ENCODE measurements at regions not wholly inside any gene's neighbourhood (a gene's known extent, or its start where the extent isn't known, plus 50 kb on each side); places are given as distances from the start of the nearest gene placed in this dataset.

DNA sequence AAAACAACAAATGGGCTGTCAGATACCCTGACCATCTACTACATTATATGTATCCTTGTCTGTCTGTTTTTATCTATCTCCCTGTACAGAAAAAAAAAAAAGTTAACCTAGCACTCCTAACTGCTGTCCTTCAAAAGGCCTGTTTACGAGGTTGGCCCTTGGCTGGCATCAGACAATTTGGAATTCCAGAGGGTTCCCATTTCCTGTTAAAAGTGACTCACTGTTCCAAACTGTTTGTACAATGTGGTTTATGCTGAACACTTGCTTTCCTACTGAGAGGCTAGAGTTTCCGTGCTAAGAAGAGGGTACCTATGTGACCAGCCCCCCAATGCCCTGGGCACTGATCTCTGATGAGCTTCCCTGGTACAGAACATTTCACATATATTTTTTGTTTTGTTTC is 65.9 kb upstream of the HMGXB4 start:
- TF ChIP-seq POLR2A (IDR thresholded peaks at IDR 0.05; ENCODE audit: extremely low read depth, insufficient read length) (no peak), MYC (IDR thresholded peaks at IDR 0.05; ENCODE audit: low read depth, low read length) (no peak)
- TF ChIP-seq, protein P1, sequence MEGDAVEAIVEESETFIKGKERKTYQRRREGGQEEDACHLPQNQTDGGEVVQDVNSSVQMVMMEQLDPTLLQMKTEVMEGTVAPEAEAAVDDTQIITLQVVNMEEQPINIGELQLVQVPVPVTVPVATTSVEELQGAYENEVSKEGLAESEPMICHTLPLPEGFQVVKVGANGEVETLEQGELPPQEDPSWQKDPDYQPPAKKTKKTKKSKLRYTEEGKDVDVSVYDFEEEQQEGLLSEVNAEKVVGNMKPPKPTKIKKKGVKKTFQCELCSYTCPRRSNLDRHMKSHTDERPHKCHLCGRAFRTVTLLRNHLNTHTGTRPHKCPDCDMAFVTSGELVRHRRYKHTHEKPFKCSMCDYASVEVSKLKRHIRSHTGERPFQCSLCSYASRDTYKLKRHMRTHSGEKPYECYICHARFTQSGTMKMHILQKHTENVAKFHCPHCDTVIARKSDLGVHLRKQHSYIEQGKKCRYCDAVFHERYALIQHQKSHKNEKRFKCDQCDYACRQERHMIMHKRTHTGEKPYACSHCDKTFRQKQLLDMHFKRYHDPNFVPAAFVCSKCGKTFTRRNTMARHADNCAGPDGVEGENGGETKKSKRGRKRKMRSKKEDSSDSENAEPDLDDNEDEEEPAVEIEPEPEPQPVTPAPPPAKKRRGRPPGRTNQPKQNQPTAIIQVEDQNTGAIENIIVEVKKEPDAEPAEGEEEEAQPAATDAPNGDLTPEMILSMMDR (IDR thresholded peaks at IDR 0.05; ENCODE audit: low read depth, low read length), result no peak
- TF ChIP-seq, protein P2, sequence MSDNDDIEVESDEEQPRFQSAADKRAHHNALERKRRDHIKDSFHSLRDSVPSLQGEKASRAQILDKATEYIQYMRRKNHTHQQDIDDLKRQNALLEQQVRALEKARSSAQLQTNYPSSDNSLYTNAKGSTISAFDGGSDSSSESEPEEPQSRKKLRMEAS (IDR thresholded peaks at IDR 0.05; ENCODE audit: low read depth, low read length), result no peak

DNA sequence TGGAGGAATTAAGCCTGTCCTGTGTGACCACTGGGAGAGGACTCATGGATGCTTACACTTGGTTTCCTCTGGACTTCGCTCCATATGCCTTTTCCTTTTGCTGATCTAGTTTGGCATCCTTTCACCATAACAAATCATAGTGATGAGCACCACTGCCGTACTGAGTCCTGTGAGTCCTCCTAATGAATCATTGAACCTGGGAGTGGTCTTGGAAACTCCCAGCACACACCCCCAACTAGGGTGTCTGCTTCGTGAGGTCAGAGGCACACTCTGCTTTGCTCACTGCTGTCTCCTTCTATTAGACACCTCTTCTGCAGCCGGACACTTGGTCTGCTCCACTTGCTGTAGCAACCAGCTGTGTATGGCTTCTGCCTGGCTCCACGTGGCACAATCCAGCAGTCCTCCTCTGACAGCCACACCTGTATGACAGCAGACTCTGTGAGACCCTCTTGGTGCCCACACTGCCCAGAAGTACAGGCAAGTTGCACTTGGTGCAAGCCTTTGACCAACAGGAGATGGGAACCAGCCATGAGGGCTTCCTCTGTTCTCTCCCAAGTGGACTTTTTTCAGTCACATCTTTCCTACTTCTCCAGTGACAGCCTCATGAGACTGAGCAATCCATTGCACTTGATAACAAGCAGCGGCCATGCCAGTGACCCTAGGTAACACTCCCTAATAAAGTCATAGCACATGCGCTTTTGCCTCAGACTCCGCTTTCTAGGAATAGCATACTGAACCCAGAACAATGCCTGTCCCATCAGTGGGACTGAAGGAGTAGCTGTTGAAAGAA is 65.0 kb upstream of the HMGXB4 start:
- no peak for DNase-seq (ENCODE audit: low read depth)
- no peak overlapping the region for H3K4me3 ChIP-seq (ENCODE audit: low read depth, low read length)
- no peak for TF ChIP-seq POLR2A (IDR thresholded peaks at IDR 0.05; ENCODE audit: extremely low read depth, insufficient read length)
- TF ChIP-seq, protein P1 (IDR thresholded peaks at IDR 0.05; ENCODE audit: low read depth, low read length), result no peak
- no peak for TF ChIP-seq MYC (IDR thresholded peaks at IDR 0.05; ENCODE audit: low read depth, low read length)
- TF ChIP-seq, protein P2 (IDR thresholded peaks at IDR 0.05; ENCODE audit: low read depth, low read length), result no peak

More for the DNA sequence above, 65.9 kb upstream of the HMGXB4 start:
- DNase-seq (ENCODE audit: low read depth), result no peak
- H3K4me3 ChIP-seq (ENCODE audit: low read depth, low read length), result no peak overlapping the region

DNA sequence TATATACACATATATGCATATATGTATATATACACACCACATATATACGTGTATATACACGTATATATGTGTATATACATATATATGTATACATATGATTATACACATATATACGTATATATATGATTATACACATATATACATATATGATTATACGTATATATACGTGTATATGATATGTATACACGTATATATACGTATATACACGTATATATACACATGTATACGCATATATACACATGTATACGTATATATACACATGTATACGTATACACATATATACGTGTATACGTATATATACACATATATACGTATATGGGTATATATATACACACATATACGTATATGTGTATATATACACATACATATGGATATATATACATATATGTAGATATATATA is 62.1 kb upstream of the HMGXB4 start:
- no peak overlapping the region for H3K4me3 ChIP-seq (ENCODE audit: low read depth, low read length)
- DNase-seq (ENCODE audit: low read depth), result no peak
- TF ChIP-seq MYC (IDR thresholded peaks at IDR 0.05; ENCODE audit: low read depth, low read length) (no peak), POLR2A (IDR thresholded peaks at IDR 0.05; ENCODE audit: extremely low read depth, insufficient read length) (no peak)
- TF ChIP-seq, protein P2 (IDR thresholded peaks at IDR 0.05; ENCODE audit: low read depth, low read length), result no peak
- TF ChIP-seq, protein P1 (IDR thresholded peaks at IDR 0.05; ENCODE audit: low read depth, low read length), result no peak

DNA sequence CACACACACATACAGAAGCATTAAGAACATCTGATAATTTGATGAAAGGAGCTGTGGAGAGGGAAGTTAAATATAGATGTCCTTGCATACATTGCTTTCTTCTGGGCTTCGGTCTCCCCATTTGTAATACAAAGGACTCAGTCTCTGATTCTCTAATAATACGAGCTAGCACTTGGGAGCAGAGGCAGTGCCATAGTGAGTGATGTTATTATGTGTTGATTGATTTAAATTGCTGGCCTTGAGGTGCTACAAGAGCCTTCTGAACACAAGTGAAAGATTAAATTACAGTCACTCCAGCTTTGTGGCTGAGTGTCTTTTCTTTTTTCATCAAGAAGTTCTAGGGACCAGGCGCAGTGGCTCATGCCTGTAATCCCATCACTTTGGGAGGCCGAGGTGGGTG is 61.5 kb upstream of the HMGXB4 start:
- DNase-seq (ENCODE audit: low read depth), result no peak
- no peak overlapping the region for H3K4me3 ChIP-seq (ENCODE audit: low read depth, low read length)
- TF ChIP-seq MYC (IDR thresholded peaks at IDR 0.05; ENCODE audit: low read depth, low read length) (no peak), POLR2A (IDR thresholded peaks at IDR 0.05; ENCODE audit: extremely low read depth, insufficient read length) (no peak)
- TF ChIP-seq, protein P1 (IDR thresholded peaks at IDR 0.05; ENCODE audit: low read depth, low read length), result no peak
- TF ChIP-seq, protein P2 (IDR thresholded peaks at IDR 0.05; ENCODE audit: low read depth, low read length), result no peak

DNA sequence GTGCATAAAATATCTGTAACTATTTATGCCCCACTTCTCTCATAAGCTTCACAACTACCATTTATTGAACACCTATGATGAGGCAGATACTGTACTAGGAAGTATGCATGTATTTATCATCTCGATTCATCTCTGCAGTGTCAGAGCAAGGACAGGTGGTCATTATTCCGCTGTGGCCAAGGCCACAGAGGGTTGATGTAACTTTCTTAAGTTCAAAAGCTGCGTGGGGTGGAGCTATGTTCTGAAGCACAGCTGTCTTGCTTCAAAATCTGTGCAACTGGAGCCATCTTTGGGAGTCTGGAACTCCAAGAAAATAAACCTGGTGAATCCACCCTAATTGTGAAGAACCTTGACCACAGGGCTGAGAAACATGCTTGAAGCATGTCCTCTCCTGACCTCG is 60.2 kb upstream of the HMGXB4 start:
- H3K4me3 ChIP-seq (ENCODE audit: low read depth, low read length), result no peak overlapping the region
- TF ChIP-seq, protein P2 (IDR thresholded peaks at IDR 0.05; ENCODE audit: low read depth, low read length), result no peak
- TF ChIP-seq, protein P1 (IDR thresholded peaks at IDR 0.05; ENCODE audit: low read depth, low read length), result no peak
- no peak for TF ChIP-seq POLR2A (IDR thresholded peaks at IDR 0.05; ENCODE audit: extremely low read depth, insufficient read length)
- TF ChIP-seq MYC (IDR thresholded peaks at IDR 0.05; ENCODE audit: low read depth, low read length), result no peak
- no peak for DNase-seq (ENCODE audit: low read depth)

Measured in NB4 (cell line).